ENCODE measurements at regions not wholly inside any gene's neighbourhood (a gene's known extent, or its start where the extent isn't known, plus 50 kb on each side); places are given as distances from the start of the nearest gene placed in this dataset.

- TF ChIP-seq CTCF (IDR thresholded peaks at IDR 0.05), result no peak
- no peak for TF ChIP-seq POLR2A (IDR thresholded peaks at IDR 0.05)
Measured at GRCh38 chr2:129281791-129282530, 697.5 kb upstream of the RAB6C start.

All from lower leg skin (tissue), 3 donors.